Gastroesophageal sphincter (tissue), 3 donors: ENCODE measurements at regions not wholly inside any gene's neighbourhood (a gene's known extent, or its start where the extent isn't known, plus 50 kb on each side); places are given as distances from the start of the nearest gene placed in this dataset.

Source experiments
- EP300 ChIP-seq: sonication (generic); formaldehyde crosslinking; IDR thresholded peaks from one replicate; pipeline ENCODE4 v1.6.1; 2017; ENCODE audit warnings: antibody characterized with exemption, mild to moderate bottlenecking
- POLR2A ChIP-seq, 2 donors: fragments of 450-650 bp; IDR thresholded peaks; one replicate each; pipeline ENCODE4 v1.6.1; 2017; ENCODE audit warnings: antibody characterized with exemption in 2 of 2, mild to moderate bottlenecking in 2 of 2, moderate library complexity in 1 of 2
- POLR2AphosphoS5 ChIP-seq: sonication (generic); formaldehyde crosslinking; IDR thresholded peaks from one replicate; pipeline ENCODE4 v1.6.1; 2017; ENCODE audit warnings: antibody characterized with exemption
- TF ChIP-seq, protein P1 (sequence below), 4 experiments: fragments of 200-600 bp in 2 of 4; fragments of 450-650 bp in 2 of 4; sonication (generic) in 1 of 4; IDR thresholded peaks; one replicate each; pipeline ENCODE4 v1.5.1; 2017 to 2019; ENCODE audit warnings: antibody characterized with exemption in 4 of 4, mild to moderate bottlenecking in 2 of 4, moderate library complexity in 2 of 4

DNA sequence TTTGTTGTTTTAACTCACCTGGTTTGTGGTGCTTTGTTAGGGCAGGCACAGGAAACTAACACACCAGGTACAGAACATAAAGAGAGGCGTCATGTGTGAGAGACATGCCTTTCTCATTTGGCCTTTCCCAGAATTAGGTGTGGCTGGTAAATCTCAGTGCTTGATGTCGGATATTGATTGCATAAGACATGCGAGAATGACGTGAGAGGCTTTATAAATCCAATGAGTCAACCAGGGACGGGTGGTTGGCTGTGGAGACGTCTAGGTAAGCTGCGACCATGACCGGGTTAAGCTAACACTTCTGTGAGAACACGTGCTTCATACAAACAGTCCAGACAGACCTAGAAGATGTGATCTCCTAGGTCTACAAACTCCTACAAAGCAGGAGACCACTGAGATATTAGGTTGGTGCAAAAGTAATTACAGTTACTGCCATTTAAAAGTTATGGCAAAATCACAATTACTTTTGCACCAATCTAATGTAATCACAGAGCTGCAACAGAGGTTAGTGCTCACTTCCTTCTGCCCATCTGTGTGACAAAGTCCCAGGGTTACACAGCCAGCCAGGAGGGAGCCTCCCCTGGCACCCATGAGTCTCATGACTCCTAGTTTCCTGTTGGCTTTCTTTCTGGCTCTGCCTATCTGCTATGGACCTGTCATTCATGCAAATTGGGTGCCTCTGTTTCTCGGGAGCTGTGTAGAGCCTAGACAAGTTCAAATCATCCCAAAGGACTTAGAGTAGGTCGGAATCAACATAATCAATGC is 98.9 kb upstream of the ATP8B1 start:
- TF ChIP-seq, protein P1, sequence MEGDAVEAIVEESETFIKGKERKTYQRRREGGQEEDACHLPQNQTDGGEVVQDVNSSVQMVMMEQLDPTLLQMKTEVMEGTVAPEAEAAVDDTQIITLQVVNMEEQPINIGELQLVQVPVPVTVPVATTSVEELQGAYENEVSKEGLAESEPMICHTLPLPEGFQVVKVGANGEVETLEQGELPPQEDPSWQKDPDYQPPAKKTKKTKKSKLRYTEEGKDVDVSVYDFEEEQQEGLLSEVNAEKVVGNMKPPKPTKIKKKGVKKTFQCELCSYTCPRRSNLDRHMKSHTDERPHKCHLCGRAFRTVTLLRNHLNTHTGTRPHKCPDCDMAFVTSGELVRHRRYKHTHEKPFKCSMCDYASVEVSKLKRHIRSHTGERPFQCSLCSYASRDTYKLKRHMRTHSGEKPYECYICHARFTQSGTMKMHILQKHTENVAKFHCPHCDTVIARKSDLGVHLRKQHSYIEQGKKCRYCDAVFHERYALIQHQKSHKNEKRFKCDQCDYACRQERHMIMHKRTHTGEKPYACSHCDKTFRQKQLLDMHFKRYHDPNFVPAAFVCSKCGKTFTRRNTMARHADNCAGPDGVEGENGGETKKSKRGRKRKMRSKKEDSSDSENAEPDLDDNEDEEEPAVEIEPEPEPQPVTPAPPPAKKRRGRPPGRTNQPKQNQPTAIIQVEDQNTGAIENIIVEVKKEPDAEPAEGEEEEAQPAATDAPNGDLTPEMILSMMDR (IDR thresholded peaks at IDR 0.05), result no peak
- TF ChIP-seq POLR2AphosphoS5, result no peak
- no peak for TF ChIP-seq POLR2A (IDR thresholded peaks at IDR 0.05)
- TF ChIP-seq EP300, result no peak
